H1 (cell line): ENCODE measurements at regions not wholly inside any gene's neighbourhood (a gene's known extent, or its start where the extent isn't known, plus 50 kb on each side); places are given as distances from the start of the nearest gene placed in this dataset.

Experiments used
- CTCF ChIA-PET: fragments of 300-600 bp; sonication (Branson Sonifier 250); formaldehyde crosslinking; loops from one replicate; lab custom pipeline; 2021; ENCODE audit not compliant: partially characterized antibody; lab: Charles Lee
- POLR2A ChIA-PET: fragments of 300-600 bp; sonication (Branson Sonifier 250); formaldehyde crosslinking; loops from one replicate; lab custom pipeline; 2021; ENCODE audit warnings: inconsistent platforms; ENCODE audit not compliant: partially characterized antibody; lab: Charles Lee
- DNase-seq, 2 experiments: peaks; one replicate each; pipeline versions ENCODE4 v3.0.0 to v3.0.0-alpha.2; 2010 to 2022; ENCODE audit warnings: low spot score in 2 of 2, low read depth in 1 of 2, mixed read lengths in 1 of 2
- FAIRE-seq: peaks from 2 replicates; lab custom pipeline; 2011; peaks lifted over from hg19 to GRCh38; lab: Jason Lieb, UNC
- H2AFZ ChIP-seq: 2 replicates; pipeline ENCODE4 v1.8.1; 2012; ENCODE audit warnings: low read length, inconsistent platforms
- H2AK5ac ChIP-seq: 2 replicates; pipeline ENCODE4 v1.6.1; 2013; ENCODE audit warnings: low read depth, low read length
- H2BK120ac ChIP-seq: replicated peaks from 2 replicates; pipeline ENCODE3; 2013; ENCODE audit warnings: low read depth, low read length, inconsistent platforms
- H2BK12ac ChIP-seq: 2 replicates; pipeline ENCODE4 v1.6.1; 2013; ENCODE audit warnings: low read depth, low read length
- H2BK15ac ChIP-seq: 2 replicates; pipeline ENCODE4 v1.6.1; 2013; ENCODE audit warnings: low read length
- H2BK20ac ChIP-seq: 2 replicates; pipeline ENCODE4 v1.6.1; 2013; ENCODE audit warnings: low read length
- H2BK5ac ChIP-seq: 2 replicates; pipeline ENCODE4 v1.6.1; 2013; ENCODE audit warnings: low read depth, low read length
- H3K14ac ChIP-seq: 2 replicates; pipeline ENCODE4 v1.6.1; 2013; ENCODE audit warnings: inconsistent platforms; ENCODE audit not compliant: insufficient read length
- H3K18ac ChIP-seq: 2 replicates; pipeline ENCODE4 v1.6.1; 2013; ENCODE audit warnings: low read length; ENCODE audit errors: extremely low read depth
- H3K23ac ChIP-seq: 2 replicates; pipeline ENCODE4 v1.6.1; 2013; ENCODE audit warnings: inconsistent platforms; ENCODE audit not compliant: insufficient read length
- H3K23me2 ChIP-seq: 2 replicates; pipeline ENCODE4 v1.6.1; 2013; ENCODE audit warnings: low read depth, low read length
- H3K27ac ChIP-seq: 2 replicates; pipeline ENCODE4 v1.6.1; 2011; ENCODE audit warnings: low read depth, low read length, inconsistent platforms
- H3K27me3 ChIP-seq, 4 experiments: replicated peaks in 1 of 4; 1 replicate in 1 of 4; 2 replicates in 3 of 4; pipeline versions ENCODE4 v1.6.1 to v1.8.1; 2011 to 2013; ENCODE audit warnings: low read length in 3 of 4, mild to moderate bottlenecking in 3 of 4, inconsistent platforms in 2 of 4, mixed read lengths in 2 of 4, moderate library complexity in 1 of 4; ENCODE audit not compliant: control insufficient read depth in 3 of 4, insufficient read depth in 3 of 4; ENCODE audit errors: extremely low read depth in 1 of 4
- H3K36me3 ChIP-seq, 4 experiments: 2 replicates each; pipeline versions ENCODE4 v1.6.1 to v1.8.1; 2011 to 2013; ENCODE audit warnings: mild to moderate bottlenecking in 4 of 4, low read length in 3 of 4, moderate library complexity in 2 of 4, control low read depth in 1 of 4, inconsistent platforms in 1 of 4; ENCODE audit not compliant: insufficient read depth in 4 of 4, control insufficient read depth in 2 of 4
- H3K4ac ChIP-seq: replicated peaks from 2 replicates; pipeline ENCODE3; 2013; ENCODE audit warnings: low read length, low read depth, mixed read lengths, inconsistent platforms; ENCODE audit not compliant: insufficient read length
- H3K4me1 ChIP-seq, 4 experiments: replicated peaks in 1 of 4; 1 replicate in 1 of 4; 2 replicates in 3 of 4; pipeline versions ENCODE4 v1.6.1 to v1.8.1; 2011 to 2013; ENCODE audit warnings: low read length in 3 of 4, inconsistent platforms in 2 of 4, mixed read lengths in 1 of 4; ENCODE audit not compliant: insufficient read depth in 4 of 4, control insufficient read depth in 3 of 4
- H3K4me2 ChIP-seq, 2 experiments: 2 replicates each; pipeline versions ENCODE4 v1.6.1 to v1.8.1; 2011 to 2013; ENCODE audit warnings: low read depth in 2 of 2, low read length in 2 of 2, control low read depth in 1 of 2, inconsistent platforms in 1 of 2, mild to moderate bottlenecking in 1 of 2; ENCODE audit not compliant: insufficient read depth in 1 of 2
- H3K4me3 ChIP-seq, 4 experiments: fragments of 200-600, 300-600 bp in 1 of 4; sonication (generic), shearing (Covaris generic), sonication (Bioruptor Twin) in 1 of 4; 2 replicates each; pipeline versions ENCODE4 v1.5.1 to v1.8.1; 2011 to 2016; ENCODE audit warnings: low read length in 4 of 4, low read depth in 3 of 4, control low read depth in 2 of 4, inconsistent platforms in 2 of 4, mild to moderate bottlenecking in 2 of 4, mixed read lengths in 1 of 4, moderate library complexity in 1 of 4; ENCODE audit not compliant: insufficient read depth in 2 of 4; ENCODE audit errors: extremely low read depth in 1 of 4
- H3K56ac ChIP-seq: replicated peaks from 2 replicates; pipeline ENCODE3; 2013; ENCODE audit warnings: low read depth, mild to moderate bottlenecking, mixed read lengths, low read length, inconsistent platforms; ENCODE audit not compliant: insufficient read length
- H3K79me1 ChIP-seq: 2 replicates; pipeline ENCODE4 v1.6.1; 2013; ENCODE audit warnings: low read depth, low read length, control low read depth
- H3K79me2 ChIP-seq, 2 experiments: 2 replicates each; pipeline versions ENCODE4 v1.6.1 to v1.8.1; 2012 to 2013; ENCODE audit warnings: low read length in 2 of 2, mild to moderate bottlenecking in 2 of 2, inconsistent platforms in 1 of 2; ENCODE audit not compliant: insufficient read depth in 2 of 2, control insufficient read depth in 1 of 2
- H3K9ac ChIP-seq, 4 experiments: replicated peaks in 1 of 4; 1 replicate in 1 of 4; 2 replicates in 3 of 4; pipeline versions ENCODE4 v1.6.1 to v1.8.1; 2011 to 2013; ENCODE audit warnings: low read depth in 3 of 4, low read length in 3 of 4, control low read depth in 2 of 4, mild to moderate bottlenecking in 2 of 4, moderate library complexity in 2 of 4, inconsistent platforms in 1 of 4; ENCODE audit errors: extremely low read depth in 1 of 4
- H3K9me3 ChIP-seq, 2 experiments: 2 replicates each; pipeline versions ENCODE4 v1.6.1 to v1.8.1; 2012 to 2013; ENCODE audit warnings: mild to moderate bottlenecking in 2 of 2, moderate library complexity in 2 of 2, control low read depth in 1 of 2, inconsistent platforms in 1 of 2, low read depth in 1 of 2, low read length in 1 of 2, mixed read lengths in 1 of 2; ENCODE audit not compliant: insufficient read depth in 2 of 2
- H4K20me1 ChIP-seq, 2 experiments: replicated peaks in 1 of 2; 2 replicates each; pipeline versions ENCODE3 to v1.8.1; 2011 to 2013; ENCODE audit warnings: inconsistent platforms in 2 of 2, low read length in 2 of 2, mild to moderate bottlenecking in 1 of 2; ENCODE audit not compliant: insufficient read depth in 2 of 2, control insufficient read depth in 1 of 2
- H4K5ac ChIP-seq: 2 replicates; pipeline ENCODE4 v1.6.1; 2013; ENCODE audit warnings: low read length, low read depth, mixed read lengths, inconsistent platforms; ENCODE audit not compliant: insufficient read length
- H4K8ac ChIP-seq: 2 replicates; pipeline ENCODE4 v1.8.0; 2013; ENCODE audit warnings: mild to moderate bottlenecking, moderate library complexity, low read length, inconsistent platforms; ENCODE audit not compliant: insufficient read depth; ENCODE audit errors: extremely low read depth
- H4K91ac ChIP-seq: replicated peaks from 2 replicates; pipeline ENCODE3; 2013; ENCODE audit warnings: low read length, mixed read lengths, inconsistent platforms; ENCODE audit not compliant: insufficient read length
- BRCA1 ChIP-seq: IDR thresholded peaks from 2 replicates; pipeline ENCODE4 v1.6.1; 2012; ENCODE audit warnings: low read depth, low read length, improper control_type of control experiment
- EP300 ChIP-seq, 2 experiments: IDR thresholded peaks; 1 replicate in 1 of 2; 2 replicates in 1 of 2; pipeline ENCODE4 v1.6.1; 2011 to 2012; ENCODE audit warnings: low read depth in 2 of 2, low read length in 2 of 2, mild to moderate bottlenecking in 2 of 2, borderline replicate concordance in 1 of 2, inconsistent platforms in 1 of 2, moderate library complexity in 1 of 2
- HDAC2 ChIP-seq, 2 experiments: fragments of 300-600 bp in 1 of 2; sonication (generic) in 1 of 2; IDR thresholded peaks; 2 replicates each; pipeline ENCODE4 v1.6.1; 2011 to 2012; ENCODE audit warnings: low read depth in 2 of 2, low read length in 2 of 2, mild to moderate bottlenecking in 2 of 2, moderate library complexity in 2 of 2, borderline replicate concordance in 1 of 2, inconsistent platforms in 1 of 2
- NRF1 ChIP-seq: IDR thresholded peaks from 2 replicates; pipeline ENCODE4 v1.6.1; 2011; ENCODE audit warnings: mild to moderate bottlenecking, low read depth, low read length, improper control_type of control experiment
- POLR2A ChIP-seq, 2 experiments: IDR thresholded peaks; 1 replicate in 1 of 2; 2 replicates in 1 of 2; pipeline ENCODE4 v1.6.1; 2011; ENCODE audit warnings: low read depth in 2 of 2, low read length in 2 of 2, mild to moderate bottlenecking in 2 of 2; ENCODE audit errors: control extremely low read depth in 1 of 2
- POLR2AphosphoS5 ChIP-seq: IDR thresholded peaks from 2 replicates; pipeline ENCODE4 v1.6.1; 2011; ENCODE audit warnings: low read depth, low read length
- POU5F1 ChIP-seq: IDR thresholded peaks from 2 replicates; pipeline ENCODE4 v1.6.1; 2011; ENCODE audit warnings: low read depth, mild to moderate bottlenecking, low read length, moderate library complexity
- SIRT6 ChIP-seq: IDR thresholded peaks from one replicate; pipeline ENCODE4 v1.7.1; 2012; ENCODE audit warnings: low read length, inconsistent platforms
- SIX5 ChIP-seq: IDR thresholded peaks from 2 replicates; pipeline ENCODE4 v1.6.1; 2011; ENCODE audit warnings: mild to moderate bottlenecking, low read depth, low read length
- SP2 ChIP-seq: IDR thresholded peaks from 2 replicates; pipeline ENCODE4 v1.6.1; 2012; ENCODE audit warnings: mild to moderate bottlenecking, low read length, inconsistent platforms
- TCF12 ChIP-seq: IDR thresholded peaks from 2 replicates; pipeline ENCODE4 v1.6.1; 2011; ENCODE audit warnings: low read depth, mild to moderate bottlenecking, low read length
- WGBS, 2 experiments: shearing (Covaris generic) in 1 of 2; methylation state at CpG; one replicate each; pipeline versions ENCODE4 v1.1.6 to v1.1.7; 2013 to 2015; ENCODE audit warnings: low lambda C conversion rate in 2 of 2, mixed read lengths in 2 of 2, inconsistent platforms in 1 of 2, low coverage in 1 of 2, missing lambda C conversion rate in 1 of 2; ENCODE audit not compliant: insufficient replicate concordance in 2 of 2, insufficient coverage in 1 of 2, insufficient read length in 1 of 2; ENCODE audit errors: extremely low coverage in 1 of 2, missing lambda C conversion rate in 1 of 2; 5-methylcytosine and 5-hydroxymethylcytosine counted together
- TF ChIP-seq, protein P1 (sequence below): IDR thresholded peaks from 2 replicates; pipeline ENCODE4 v1.6.1; 2012; ENCODE audit warnings: low read length, inconsistent platforms
- TF ChIP-seq, protein P2 (sequence below): IDR thresholded peaks from 2 replicates; pipeline ENCODE4 v1.6.1; 2011; ENCODE audit warnings: low read length, improper control_type of control experiment

DNA sequence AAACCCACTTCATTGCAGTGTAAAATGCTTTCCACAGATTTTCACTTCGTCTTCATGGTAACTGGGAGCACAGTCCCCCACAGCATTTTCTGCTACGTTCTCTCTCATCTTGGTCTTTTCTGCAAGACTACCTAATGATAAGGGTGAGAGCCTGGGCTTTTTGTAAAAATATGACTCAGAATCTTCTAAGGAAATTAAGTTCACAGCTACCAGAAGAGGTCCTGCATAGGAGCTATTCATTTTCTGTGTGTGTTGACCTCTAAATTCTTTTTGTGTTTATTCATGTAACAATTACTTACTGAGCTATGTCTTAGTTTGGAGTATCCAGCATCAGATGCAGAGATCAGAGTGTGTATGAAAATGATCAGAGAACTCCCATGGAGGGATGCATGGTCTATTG, 192.2 kb downstream of the CPEB2 start:
- H4K5ac ChIP-seq = no peak overlapping the region
- H3K14ac ChIP-seq = no peak overlapping the region
- no peaks in the 10 kb centered on the region for H3K9me3 ChIP-seq
- H4K8ac ChIP-seq = no peak overlapping the region
- H3K4me3 ChIP-seq = no peak overlapping the region
- no peak overlapping the region for H3K56ac ChIP-seq
- no peaks in the 10 kb centered on the region for H3K36me3 ChIP-seq
- H2BK120ac ChIP-seq = no peak overlapping the region
- H2AK5ac ChIP-seq = no peak overlapping the region
- no peak overlapping the region for H4K91ac ChIP-seq
- no peak overlapping the region for H3K23ac ChIP-seq
- no peaks in the 10 kb centered on the region for H4K20me1 ChIP-seq
- H3K23me2 ChIP-seq = no peaks in the 10 kb centered on the region
- FAIRE-seq (no peak), DNase-seq (no peak)
- no peaks in the 10 kb centered on the region for H3K79me1 ChIP-seq
- H2AFZ ChIP-seq = no peak overlapping the region
- CTCF ChIA-PET = interaction anchor here (1.0 to 1.2 kb wide), 2 partner anchors 37 to 151 kb away, joined by 3 read pairs; no protein-coding TSS in a partner anchor
- no peak overlapping the region for H3K27ac ChIP-seq
- H3K9ac ChIP-seq = no peak overlapping the region
- no peak overlapping the region for H3K4ac ChIP-seq
- H2BK20ac ChIP-seq = no peak overlapping the region
- H3K79me2 ChIP-seq = no peaks in the 10 kb centered on the region
- no peak overlapping the region for H3K18ac ChIP-seq
- no peak overlapping the region for H2BK12ac ChIP-seq
- POLR2A ChIA-PET = no interaction called here
- H3K27me3 ChIP-seq = no peaks in the 10 kb centered on the region
- no peak overlapping the region for H2BK15ac ChIP-seq
- H2BK5ac ChIP-seq = no peak overlapping the region
- peaks cover 0 to 9% (median 4%) of the 10 kb centered on the region in 4 experiments; a peak in 4 of 7 replicates for H3K4me1 ChIP-seq
- H3K4me2 ChIP-seq = no peak overlapping the region
- 100% methylated on average over 2 of the region's 2 CpGs; no CpG with 5 or more reads in 1 of the 2 experiments for WGBS, 2 experiments
- no peak for TF ChIP-seq EP300 (IDR thresholded peaks at IDR 0.05; ENCODE audit: borderline replicate concordance in 1 of 2, low read depth in 2 of 2, low read length in 2 of 2)
- no peak for TF ChIP-seq SP2
- TF ChIP-seq SIX5 = no peak
- no peak for TF ChIP-seq SIRT6
- TF ChIP-seq, protein P1, sequence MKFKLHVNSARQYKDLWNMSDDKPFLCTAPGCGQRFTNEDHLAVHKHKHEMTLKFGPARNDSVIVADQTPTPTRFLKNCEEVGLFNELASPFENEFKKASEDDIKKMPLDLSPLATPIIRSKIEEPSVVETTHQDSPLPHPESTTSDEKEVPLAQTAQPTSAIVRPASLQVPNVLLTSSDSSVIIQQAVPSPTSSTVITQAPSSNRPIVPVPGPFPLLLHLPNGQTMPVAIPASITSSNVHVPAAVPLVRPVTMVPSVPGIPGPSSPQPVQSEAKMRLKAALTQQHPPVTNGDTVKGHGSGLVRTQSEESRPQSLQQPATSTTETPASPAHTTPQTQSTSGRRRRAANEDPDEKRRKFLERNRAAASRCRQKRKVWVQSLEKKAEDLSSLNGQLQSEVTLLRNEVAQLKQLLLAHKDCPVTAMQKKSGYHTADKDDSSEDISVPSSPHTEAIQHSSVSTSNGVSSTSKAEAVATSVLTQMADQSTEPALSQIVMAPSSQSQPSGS = no peak
- no peak for TF ChIP-seq HDAC2 (IDR thresholded peaks at IDR 0.05; ENCODE audit: borderline replicate concordance in 1 of 2, low read depth in 2 of 2, low read length in 2 of 2)
- TF ChIP-seq POLR2A (IDR thresholded peaks at IDR 0.05; ENCODE audit: control extremely low read depth in 1 of 2, low read depth in 2 of 2, low read length in 2 of 2) = no peak
- no peak for TF ChIP-seq TCF12
- TF ChIP-seq NRF1 = no peak
- TF ChIP-seq, protein P2, sequence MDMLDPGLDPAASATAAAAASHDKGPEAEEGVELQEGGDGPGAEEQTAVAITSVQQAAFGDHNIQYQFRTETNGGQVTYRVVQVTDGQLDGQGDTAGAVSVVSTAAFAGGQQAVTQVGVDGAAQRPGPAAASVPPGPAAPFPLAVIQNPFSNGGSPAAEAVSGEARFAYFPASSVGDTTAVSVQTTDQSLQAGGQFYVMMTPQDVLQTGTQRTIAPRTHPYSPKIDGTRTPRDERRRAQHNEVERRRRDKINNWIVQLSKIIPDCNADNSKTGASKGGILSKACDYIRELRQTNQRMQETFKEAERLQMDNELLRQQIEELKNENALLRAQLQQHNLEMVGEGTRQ = no peak
- TF ChIP-seq BRCA1 = no peak
- no peak for TF ChIP-seq POLR2AphosphoS5
- TF ChIP-seq POU5F1 = no peak
